ACHN (cell line): ENCODE measurements at regions not wholly inside any gene's neighbourhood (a gene's known extent, or its start where the extent isn't known, plus 50 kb on each side); places are given as distances from the start of the nearest gene placed in this dataset.
"Not testable (repeated sequence)": the region's sequence is repeated elsewhere in the genome, so short reads cannot be mapped to it uniquely, and the experiment has no call there.

Source experiments
- DNase-seq: peaks from one replicate; pipeline ENCODE4 v3.0.0-alpha.2; 2015
- in situ Hi-C: cut with HindIII; loops from 2 replicates; pipeline ENCODE4 v1.10.0; 2017; ENCODE audit warnings: low sequenced_read_pairs, low pct_ligation_motif_present, low pct_unique_long_range_greater_than_20kb

GRCh38 chr1:188497020-188497419, 1668.3 kb downstream of the PLA2G4A start:
- no peak for DNase-seq
- in situ Hi-C loops = no loop called here

GRCh38 chr1:188499690-188500089, 1670.9 kb downstream of the PLA2G4A start:
- in situ Hi-C loops = no loop called here
- DNase-seq = no peak

GRCh38 chr1:188514917-188515316, 1686.2 kb downstream of the PLA2G4A start:
- no peak for DNase-seq
- in situ Hi-C loops = no loop called here

GRCh38 chr1:188517139-188517538, 1688.4 kb downstream of the PLA2G4A start:
- in situ Hi-C loops = no loop called here
- DNase-seq = no peak

- no peak for DNase-seq
- in situ Hi-C loops = no loop called here
These were observed 1722.4 kb downstream of the PLA2G4A start for GRCh38 chr1:188551176-188551575.

- in situ Hi-C loops = no loop called here
- DNase-seq = no peak
These were observed 1728.3 kb downstream of the PLA2G4A start for GRCh38 chr1:188557053-188557452.

GRCh38 chr1:188582911-188583532, 1754.3 kb downstream of the PLA2G4A start:
- in situ Hi-C loops = no loop called here
- DNase-seq = no peak

- DNase-seq = no peak
- in situ Hi-C loops = no loop called here
These were observed 1755.4 kb downstream of the PLA2G4A start for GRCh38 chr1:188584119-188584518.

- in situ Hi-C loops = no loop called here
- DNase-seq = no peak
These were observed 1761.9 kb downstream of the PLA2G4A start for GRCh38 chr1:188590641-188591040.

- DNase-seq = no peak
- in situ Hi-C loops = no loop called here
These were observed 1765.9 kb downstream of the PLA2G4A start for GRCh38 chr1:188594542-188595235.

GRCh38 chr1:188599313-188599712, 1770.6 kb downstream of the PLA2G4A start:
- DNase-seq = no peak
- in situ Hi-C loops = no loop called here

- DNase-seq = no peak
- in situ Hi-C loops = no loop called here
These were observed 1782.7 kb downstream of the PLA2G4A start for GRCh38 chr1:188611432-188611831.

- DNase-seq = no peak
- in situ Hi-C loops = no loop called here
These were observed 1786.6 kb downstream of the PLA2G4A start for GRCh38 chr1:188615321-188615720.

- no peak for DNase-seq
- in situ Hi-C loops = no loop called here
These were observed 1791.5 kb downstream of the PLA2G4A start for GRCh38 chr1:188620236-188620635.

GRCh38 chr1:188641566-188642211, 1812.9 kb downstream of the PLA2G4A start:
- no peak for DNase-seq

GRCh38 chr1:188642704-188643103, 1814.0 kb downstream of the PLA2G4A start:
- in situ Hi-C loops = no loop called here
- no peak for DNase-seq

More at GRCh38 chr1:188641566-188642211, 1812.9 kb downstream of the PLA2G4A start:
- in situ Hi-C loops = no loop called here

GRCh38 chr1:188652678-188653077, 1823.9 kb downstream of the PLA2G4A start:
- in situ Hi-C loops = no loop called here
- no peak for DNase-seq

GRCh38 chr1:188655966-188656365, 1821.7 kb downstream of the BRINP3 start:
- DNase-seq, in situ Hi-C loops: not testable (repeated sequence)

- DNase-seq = no peak
- in situ Hi-C loops = no loop called here
These were observed 1817.1 kb downstream of the BRINP3 start for GRCh38 chr1:188660572-188660971.

GRCh38 chr1:188665477-188665876, 1812.2 kb downstream of the BRINP3 start:
- in situ Hi-C loops = no loop called here
- DNase-seq = no peak
